GM23248 (cell line): ENCODE measurements at regions not wholly inside any gene's neighbourhood (a gene's known extent, or its start where the extent isn't known, plus 50 kb on each side); places are given as distances from the start of the nearest gene placed in this dataset.

Experiments
- DNase-seq: peaks from one replicate; pipeline ENCODE4 v3.0.0-alpha.2; 2015
- H2AFZ ChIP-seq: fragments of 200-600 bp; sonication (generic); 2 replicates; pipeline ENCODE4 v1.6.1; 2016; ENCODE audit warnings: antibody characterized with exemption
- H3F3A ChIP-seq: fragments of 200-600 bp; sonication (generic); 2 replicates; pipeline ENCODE4 v1.6.1; 2016; ENCODE audit warnings: mild to moderate bottlenecking, antibody characterized with exemption, mixed run types; ENCODE audit not compliant: insufficient read depth
- H3K27ac ChIP-seq: fragments of 200-600 bp; sonication (generic); 2 replicates; pipeline ENCODE4 v1.5.1; 2016; ENCODE audit warnings: mild to moderate bottlenecking
- H3K27me3 ChIP-seq: fragments of 200-600 bp; sonication (generic); replicated peaks from 2 replicates; pipeline ENCODE4 v1.6.1; 2016; ENCODE audit warnings: mild to moderate bottlenecking; ENCODE audit not compliant: insufficient read depth
- H3K36me3 ChIP-seq: fragments of 200-600 bp; sonication (generic); 2 replicates; pipeline ENCODE4 v1.6.1; 2016; ENCODE audit warnings: low read depth, mild to moderate bottlenecking
- H3K4me1 ChIP-seq: fragments of 200-600 bp; sonication (generic); 2 replicates; pipeline ENCODE4 v1.6.1; 2016; ENCODE audit warnings: mild to moderate bottlenecking; ENCODE audit not compliant: insufficient read depth
- H3K4me2 ChIP-seq: fragments of 200-600 bp; sonication (generic); one replicate; pipeline ENCODE4 v1.6.1; 2016; ENCODE audit warnings: mild to moderate bottlenecking; ENCODE audit not compliant: unreplicated experiment
- H3K4me3 ChIP-seq: fragments of 200-600 bp; sonication (generic); 2 replicates; pipeline ENCODE4 v1.5.1; 2016; ENCODE audit warnings: mild to moderate bottlenecking
- H3K79me2 ChIP-seq: fragments of 200-600 bp; sonication (generic); 2 replicates; pipeline ENCODE4 v1.6.1; 2016; ENCODE audit warnings: mild to moderate bottlenecking; ENCODE audit not compliant: insufficient read depth
- H3K9ac ChIP-seq: fragments of 200-600 bp; sonication (generic); 2 replicates; pipeline ENCODE4 v1.6.1; 2016; ENCODE audit warnings: mild to moderate bottlenecking
- H3K9me2 ChIP-seq: fragments of 200-600 bp; sonication (generic); 2 replicates; pipeline ENCODE4 v1.6.1; 2016; ENCODE audit warnings: mixed run types, mild to moderate bottlenecking, moderate library complexity; ENCODE audit not compliant: insufficient read depth
- H3K9me3 ChIP-seq: fragments of 200-600 bp; sonication (generic); one replicate; pipeline ENCODE4 v1.6.1; 2017; ENCODE audit warnings: low read depth
- H4K20me1 ChIP-seq: fragments of 200-600 bp; sonication (generic); 2 replicates; pipeline ENCODE4 v1.6.0; 2016; ENCODE audit not compliant: insufficient read depth
- EZH2 ChIP-seq: fragments of 200-600 bp; sonication (generic); IDR thresholded peaks from 2 replicates; pipeline ENCODE4 v1.6.1; 2018; ENCODE audit warnings: antibody characterized with exemption, mild to moderate bottlenecking; ENCODE audit not compliant: insufficient read depth, poor library complexity, severe bottlenecking
- EZH2phosphoT487 ChIP-seq: fragments of 200-600 bp; sonication (generic); IDR thresholded peaks from 2 replicates; pipeline ENCODE4 v1.6.1; 2018; ENCODE audit warnings: antibody characterized with exemption, moderate library complexity, mild to moderate bottlenecking, low read depth; ENCODE audit not compliant: insufficient read depth
- WGBS, 2 experiments: methylation state at CpG; one replicate each; pipeline ENCODE4 v1.1.6; 2015 to 2017; ENCODE audit warnings: low lambda C conversion rate in 2 of 2, low coverage in 1 of 2; ENCODE audit errors: missing lambda C conversion rate in 2 of 2; 5-methylcytosine and 5-hydroxymethylcytosine counted together
- in situ Hi-C: fragments of 300-500 bp; cut with MboI; formaldehyde crosslinking; loops from 2 replicates; pipeline ENCODE4 v1.15.0; 2020

DNA sequence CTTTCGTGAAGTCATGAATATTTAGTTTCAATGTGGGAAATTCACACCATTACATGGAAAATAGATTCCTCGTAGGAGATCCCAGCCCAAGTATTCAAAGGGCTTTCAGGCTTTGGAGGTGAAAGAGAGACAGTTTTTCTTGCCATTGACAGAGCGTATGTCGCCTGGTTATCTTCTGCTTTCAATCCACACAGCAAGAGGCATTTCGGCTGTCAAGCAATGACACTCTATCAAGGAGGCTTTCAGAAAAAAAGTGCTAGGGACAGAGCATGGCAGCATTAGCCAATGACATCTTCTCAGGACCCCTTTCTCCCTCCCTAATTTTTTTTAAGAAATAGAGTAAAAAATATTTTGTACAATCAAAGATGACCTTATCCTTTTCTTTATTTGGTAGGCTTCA lies 492.8 kb downstream of the TMEM182 start:
- 19 to 33% methylated on average over 5 of the region's 5 CpGs for WGBS, 2 experiments
- DNase-seq, result no peak
- H3K27me3 ChIP-seq, result no peaks in the 10 kb centered on the region
- H2AFZ ChIP-seq, result no peak overlapping the region
- no peak overlapping the region for H3K27ac ChIP-seq
- no peaks in the 10 kb centered on the region for H3K9me2 ChIP-seq
- H4K20me1 ChIP-seq, result no peaks in the 10 kb centered on the region
- H3K79me2 ChIP-seq, result no peaks in the 10 kb centered on the region
- H3K36me3 ChIP-seq, result no peaks in the 10 kb centered on the region
- H3F3A ChIP-seq, result no peaks in the 10 kb centered on the region
- H3K4me2 ChIP-seq, result no peak overlapping the region
- no peak overlapping the region for H3K9ac ChIP-seq
- TF ChIP-seq EZH2 (no peak), EZH2phosphoT487 (no peak)
- no peaks in the 10 kb centered on the region for H3K4me1 ChIP-seq
- no peaks in the 10 kb centered on the region for H3K9me3 ChIP-seq
- in situ Hi-C loops, result no loop called here
- no peak overlapping the region for H3K4me3 ChIP-seq

DNA sequence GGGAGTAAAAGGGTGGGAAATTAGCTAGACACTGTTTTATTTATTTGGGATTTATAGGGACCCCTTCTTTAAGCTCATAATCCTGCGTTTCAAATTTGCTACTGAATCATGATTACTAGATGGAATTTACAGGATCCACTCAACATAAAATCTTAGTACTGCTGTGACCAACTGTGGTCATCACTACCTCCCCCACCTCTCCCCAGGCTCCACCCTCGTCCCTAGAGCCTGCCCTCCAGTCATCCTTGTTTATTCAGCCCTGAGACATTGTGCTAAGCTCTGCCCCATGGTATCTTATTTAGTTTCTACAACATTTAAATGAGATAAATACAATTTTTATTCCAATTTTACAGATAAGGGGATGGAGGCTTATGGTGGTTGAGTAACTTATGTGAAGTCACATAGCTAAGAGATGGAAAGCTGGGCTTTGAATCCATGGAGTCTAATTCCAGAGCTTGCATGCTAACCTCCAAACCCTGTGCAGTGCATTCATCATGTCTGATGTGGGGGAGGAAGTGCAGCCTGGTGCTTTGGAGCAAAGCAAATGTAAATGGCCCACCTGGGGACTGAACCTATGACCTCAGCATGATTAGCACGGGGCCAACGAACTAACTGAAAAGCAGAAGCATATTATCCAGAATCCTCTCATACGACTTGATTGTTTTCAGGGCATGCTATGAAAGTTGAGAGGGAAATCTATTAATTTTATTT lies 502.4 kb downstream of the TMEM182 start:
- H3K4me1 ChIP-seq, result no peaks in the 10 kb centered on the region
- 1 to 2% methylated on average over 5 of the region's 5 CpGs for WGBS, 2 experiments
- H3K36me3 ChIP-seq, result no peaks in the 10 kb centered on the region
- H4K20me1 ChIP-seq, result no peaks in the 10 kb centered on the region
- no peak overlapping the region for H3K4me3 ChIP-seq
- H2AFZ ChIP-seq, result no peak overlapping the region
- no peaks in the 10 kb centered on the region for H3K79me2 ChIP-seq
- H3K9me3 ChIP-seq, result no peaks in the 10 kb centered on the region
- H3K27me3 ChIP-seq, result no peaks in the 10 kb centered on the region
- H3K9ac ChIP-seq, result no peak overlapping the region
- in situ Hi-C loops, result no loop called here
- no peak overlapping the region for H3K4me2 ChIP-seq
- no peak for DNase-seq
- H3F3A ChIP-seq, result no peaks in the 10 kb centered on the region
- TF ChIP-seq EZH2phosphoT487, result no peak
- TF ChIP-seq EZH2, result no peak
- no peak overlapping the region for H3K27ac ChIP-seq
- no peaks in the 10 kb centered on the region for H3K9me2 ChIP-seq

DNA sequence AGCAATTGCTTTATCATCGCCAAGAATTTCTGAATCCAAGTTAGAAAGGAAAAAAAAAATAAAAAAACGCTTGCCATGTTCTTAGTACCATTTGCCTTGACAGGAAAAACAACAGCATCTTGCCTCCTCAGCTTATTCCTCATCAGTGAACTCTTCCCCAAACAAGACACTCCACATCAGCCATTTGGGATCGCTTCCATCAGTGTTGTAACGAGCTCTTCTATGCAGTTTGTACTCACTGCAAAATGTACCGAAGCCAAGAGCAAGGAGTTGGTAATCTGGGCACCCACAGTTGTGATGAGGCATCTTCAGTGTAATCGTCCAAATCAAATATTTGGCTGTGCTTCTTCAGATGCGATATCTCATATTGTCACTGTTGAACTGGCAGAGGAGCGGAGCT lies 503.7 kb downstream of the TMEM182 start:
- 28 to 35% methylated on average over 8 of the region's 8 CpGs for WGBS, 2 experiments
- H3K9me2 ChIP-seq, result no peaks in the 10 kb centered on the region
- H2AFZ ChIP-seq, result no peak overlapping the region
- H3K36me3 ChIP-seq, result no peaks in the 10 kb centered on the region
- H3K4me3 ChIP-seq, result no peak overlapping the region
- in situ Hi-C loops, result no loop called here
- H4K20me1 ChIP-seq, result no peaks in the 10 kb centered on the region
- no peak overlapping the region for H3K27ac ChIP-seq
- H3K4me1 ChIP-seq, result no peaks in the 10 kb centered on the region
- H3K4me2 ChIP-seq, result no peak overlapping the region
- TF ChIP-seq EZH2 (no peak), EZH2phosphoT487 (no peak)
- no peaks in the 10 kb centered on the region for H3K79me2 ChIP-seq
- no peaks in the 10 kb centered on the region for H3F3A ChIP-seq
- H3K9me3 ChIP-seq, result no peaks in the 10 kb centered on the region
- no peak overlapping the region for H3K9ac ChIP-seq
- no peak for DNase-seq
- no peaks in the 10 kb centered on the region for H3K27me3 ChIP-seq

DNA sequence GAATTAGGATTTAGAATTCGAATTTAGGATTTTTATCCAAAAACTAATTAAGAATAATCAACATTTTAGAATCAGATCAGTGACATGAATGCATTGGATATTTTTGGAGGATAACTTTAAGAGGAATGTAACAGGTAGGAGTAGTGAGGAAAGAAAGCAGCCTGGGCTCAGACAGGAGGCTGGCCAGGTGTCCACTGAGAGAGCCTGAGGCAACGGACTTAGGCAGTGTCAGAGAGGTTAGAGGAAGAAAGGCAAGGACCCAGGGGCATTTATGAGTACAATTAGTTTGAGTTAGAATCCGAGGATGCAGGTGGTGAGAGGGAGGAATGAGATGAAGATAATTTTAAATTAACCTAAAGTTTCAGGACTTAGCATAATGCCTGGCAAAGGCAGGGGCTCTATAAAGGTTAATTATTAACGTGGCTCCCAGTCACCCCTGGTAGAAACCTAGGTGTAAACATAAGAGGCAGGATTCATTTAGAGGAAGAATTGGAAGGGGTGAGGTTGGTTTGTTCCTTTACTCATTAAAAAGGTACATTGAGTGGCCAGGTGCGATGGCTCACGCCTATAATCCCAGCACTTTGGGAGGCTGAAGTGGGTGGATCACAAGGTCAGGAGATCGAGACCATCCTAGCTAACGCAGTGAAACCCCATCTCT lies 507.1 kb downstream of the TMEM182 start:
- H4K20me1 ChIP-seq, result no peaks in the 10 kb centered on the region
- no peak overlapping the region for H3K27ac ChIP-seq
- no peaks in the 10 kb centered on the region for H3K79me2 ChIP-seq
- no peaks in the 10 kb centered on the region for H3K4me1 ChIP-seq
- H3K27me3 ChIP-seq, result no peaks in the 10 kb centered on the region
- in situ Hi-C loops, result no loop called here
- H3K9ac ChIP-seq, result no peak overlapping the region
- no peaks in the 10 kb centered on the region for H3K9me3 ChIP-seq
- H3K9me2 ChIP-seq, result no peaks in the 10 kb centered on the region
- H3F3A ChIP-seq, result no peaks in the 10 kb centered on the region
- WGBS, 2 experiments, result 25 to 27% methylated on average over 8 of the region's 8 CpGs
- H3K4me2 ChIP-seq, result no peak overlapping the region
- H3K4me3 ChIP-seq, result no peak overlapping the region
- no peak for DNase-seq
- H3K36me3 ChIP-seq, result no peaks in the 10 kb centered on the region
- TF ChIP-seq EZH2phosphoT487, result no peak
- TF ChIP-seq EZH2, result no peak
- no peak overlapping the region for H2AFZ ChIP-seq
